Suprapubic skin (tissue), 3 donors: ENCODE measurements at regions not wholly inside any gene's neighbourhood (a gene's known extent, or its start where the extent isn't known, plus 50 kb on each side); places are given as distances from the start of the nearest gene placed in this dataset.

Experiments used
- CTCF ChIP-seq, 2 donors: fragments of 200-600 bp in 1 of 2; fragments of 450-650 bp in 1 of 2; sonication (generic) in 1 of 2; IDR thresholded peaks; one replicate each; pipeline ENCODE4 v1.5.1; 2016 to 2019; ENCODE audit warnings: antibody characterized with exemption in 2 of 2, mild to moderate bottlenecking in 1 of 2, moderate library complexity in 1 of 2
- POLR2AphosphoS5 ChIP-seq, 3 donors: sonication (generic); formaldehyde crosslinking; IDR thresholded peaks; one replicate each; pipeline ENCODE4 v1.6.1; 2017; ENCODE audit warnings: antibody characterized with exemption in 3 of 3

- TF ChIP-seq CTCF (IDR thresholded peaks at IDR 0.05) (no peak), POLR2AphosphoS5 (IDR thresholded peaks at IDR 0.05) (no peak)
These were observed 221.6 kb downstream of the TBC1D2B start for GRCh38 chr15:77855871-77856270.
